ENCODE measurements at regions not wholly inside any gene's neighbourhood (a gene's known extent, or its start where the extent isn't known, plus 50 kb on each side); places are given as distances from the start of the nearest gene placed in this dataset.

GRCh38 chr2:118738106-118738505 lies 109.3 kb downstream of the EN1 start:
- Histone ChIP-seq H3K79me2 (ENCODE audit: insufficient read depth) (no peaks in the 10 kb centered on the region), H3K9ac (no peak overlapping the region), H3K27me3 (ENCODE audit: insufficient read depth) (no peaks in the 10 kb centered on the region), H4K20me1 (ENCODE audit: insufficient read depth) (no peaks in the 10 kb centered on the region), H3K4me1 (ENCODE audit: control insufficient read depth in 1 of 2, insufficient read depth in 2 of 2, low read depth in 1 of 2, low read length in 1 of 2) (peaks cover 0 to 7% of the 10 kb centered on the region in 2 experiments; a peak in 1 of 4 replicates), H2AFZ (ENCODE audit: low read depth) (no peak overlapping the region), H3K4me3 (ENCODE audit: low read depth in 2 of 2, low read length in 1 of 2) (no peak overlapping the region), H3K9me3 (no peaks in the 10 kb centered on the region), H3K4me2 (no peak overlapping the region), H3K36me3 (replicated peaks in 1 of 2; ENCODE audit: control insufficient read depth in 1 of 2, insufficient read depth in 2 of 2, low read length in 1 of 2) (no peaks in the 10 kb centered on the region), H3F3A (replicated peaks; ENCODE audit: insufficient read depth) (peaks cover 14% of the 10 kb centered on the region), H3K27ac (ENCODE audit: low read depth in 2 of 2, low read length in 1 of 2) (peak overlapping the region in 1 of 2 experiments; percentile 82; a peak in 1 of 4 replicates), H3K9me2 (no peaks in the 10 kb centered on the region)
- CTCF ChIA-PET = no interaction called here
- no peak for DNase-seq
- POLR2A ChIA-PET = no interaction called here
- TF ChIP-seq TAF1 (IDR thresholded peaks at IDR 0.05; ENCODE audit: borderline replicate concordance, low read depth, low read length) = no peak
- TF ChIP-seq FOXM1 (IDR thresholded peaks at IDR 0.05; ENCODE audit: low read depth) = no peak
- TF ChIP-seq CHD2 (IDR thresholded peaks at IDR 0.05; ENCODE audit: low read length, partially characterized antibody) = no peak
- no peak for TF ChIP-seq REST (IDR thresholded peaks at IDR 0.05; ENCODE audit: low read depth, low read length)
- TF ChIP-seq ZBTB33 (IDR thresholded peaks at IDR 0.05; ENCODE audit: borderline replicate concordance, low read depth) = no peak
- TF ChIP-seq, protein P1, sequence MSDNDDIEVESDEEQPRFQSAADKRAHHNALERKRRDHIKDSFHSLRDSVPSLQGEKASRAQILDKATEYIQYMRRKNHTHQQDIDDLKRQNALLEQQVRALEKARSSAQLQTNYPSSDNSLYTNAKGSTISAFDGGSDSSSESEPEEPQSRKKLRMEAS (IDR thresholded peaks at IDR 0.05; ENCODE audit: low read depth) = no peak
- no peak for TF ChIP-seq EZH2phosphoT487 (IDR thresholded peaks at IDR 0.05; ENCODE audit: borderline replicate concordance, low read depth)
- no peak for TF ChIP-seq EP300 (IDR thresholded peaks at IDR 0.05; ENCODE audit: borderline replicate concordance in 1 of 2, low read depth in 1 of 2, low read length in 1 of 2)
- TF ChIP-seq YY1 (IDR thresholded peaks at IDR 0.05; ENCODE audit: low read depth) = no peak
- TF ChIP-seq FOSL2 (IDR thresholded peaks at IDR 0.05; ENCODE audit: borderline replicate concordance, low read depth) = no peak
- WGBS (ENCODE audit: low lambda C conversion rate) = 73% methylated on average over 3 of the region's 3 CpGs

- Histone ChIP-seq H3K36me3 (replicated peaks in 1 of 2; ENCODE audit: control insufficient read depth in 1 of 2, insufficient read depth in 2 of 2, low read length in 1 of 2) (no peaks in the 10 kb centered on the region), H3F3A (replicated peaks; ENCODE audit: insufficient read depth) (peaks cover 14% of the 10 kb centered on the region), H2AFZ (ENCODE audit: low read depth) (no peak overlapping the region), H3K79me2 (ENCODE audit: insufficient read depth) (no peaks in the 10 kb centered on the region), H3K9ac (no peak overlapping the region), H3K4me3 (ENCODE audit: low read depth in 2 of 2, low read length in 1 of 2) (no peak overlapping the region), H3K9me3 (no peaks in the 10 kb centered on the region), H3K4me2 (no peak overlapping the region), H3K9me2 (no peaks in the 10 kb centered on the region), H3K27ac (ENCODE audit: low read depth in 2 of 2, low read length in 1 of 2) (no peak overlapping the region), H3K4me1 (ENCODE audit: control insufficient read depth in 1 of 2, insufficient read depth in 2 of 2, low read depth in 1 of 2, low read length in 1 of 2) (peaks cover 0 to 7% of the 10 kb centered on the region in 2 experiments; a peak in 1 of 4 replicates), H3K27me3 (ENCODE audit: insufficient read depth) (no peaks in the 10 kb centered on the region), H4K20me1 (ENCODE audit: insufficient read depth) (no peaks in the 10 kb centered on the region)
- no peak for TF ChIP-seq GABPA (IDR thresholded peaks at IDR 0.05; ENCODE audit: low read depth)
- TF ChIP-seq, protein P1 (IDR thresholded peaks at IDR 0.05; ENCODE audit: low read depth) = no peak
- no peak for TF ChIP-seq TEAD4 (IDR thresholded peaks at IDR 0.05; ENCODE audit: borderline replicate concordance, insufficient read depth)
- no peak for TF ChIP-seq CTCF (IDR thresholded peaks at IDR 0.05)
- TF ChIP-seq ELF1 (IDR thresholded peaks at IDR 0.05) = no peak
- TF ChIP-seq, protein P2, sequence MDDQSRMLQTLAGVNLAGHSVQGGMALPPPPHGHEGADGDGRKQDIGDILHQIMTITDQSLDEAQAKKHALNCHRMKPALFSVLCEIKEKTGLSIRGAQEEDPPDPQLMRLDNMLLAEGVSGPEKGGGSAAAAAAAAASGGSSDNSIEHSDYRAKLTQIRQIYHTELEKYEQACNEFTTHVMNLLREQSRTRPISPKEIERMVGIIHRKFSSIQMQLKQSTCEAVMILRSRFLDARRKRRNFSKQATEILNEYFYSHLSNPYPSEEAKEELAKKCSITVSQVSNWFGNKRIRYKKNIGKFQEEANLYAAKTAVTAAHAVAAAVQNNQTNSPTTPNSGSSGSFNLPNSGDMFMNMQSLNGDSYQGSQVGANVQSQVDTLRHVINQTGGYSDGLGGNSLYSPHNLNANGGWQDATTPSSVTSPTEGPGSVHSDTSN (IDR thresholded peaks at IDR 0.05) = no peak
- no peak for TF ChIP-seq SIN3A (IDR thresholded peaks at IDR 0.05; ENCODE audit: borderline replicate concordance, low read depth, low read length)
- no peak for DNase-seq
- CTCF ChIA-PET = no interaction called here
- POLR2A ChIA-PET = no interaction called here
- WGBS (ENCODE audit: low lambda C conversion rate) = 83% methylated on average over 5 of the region's 5 CpGs
Observed at GRCh38 chr2:118737684-118738083, 109.8 kb downstream of the EN1 start.
